GM10266 (cell line): ENCODE measurements at regions not wholly inside any gene's neighbourhood (a gene's known extent, or its start where the extent isn't known, plus 50 kb on each side); places are given as distances from the start of the nearest gene placed in this dataset.

Source experiments
- DNase-seq: peaks from one replicate; pipeline ENCODE4 v3.0.0; 2012; ENCODE audit errors: extremely low spot score
- TF ChIP-seq, protein P1 (sequence below): IDR thresholded peaks from 2 replicates; pipeline ENCODE4 v1.5.1; 2012; ENCODE audit warnings: mild to moderate bottlenecking, low read depth; ENCODE audit not compliant: control insufficient read depth, insufficient read depth; ENCODE audit errors: missing control alignments

DNA sequence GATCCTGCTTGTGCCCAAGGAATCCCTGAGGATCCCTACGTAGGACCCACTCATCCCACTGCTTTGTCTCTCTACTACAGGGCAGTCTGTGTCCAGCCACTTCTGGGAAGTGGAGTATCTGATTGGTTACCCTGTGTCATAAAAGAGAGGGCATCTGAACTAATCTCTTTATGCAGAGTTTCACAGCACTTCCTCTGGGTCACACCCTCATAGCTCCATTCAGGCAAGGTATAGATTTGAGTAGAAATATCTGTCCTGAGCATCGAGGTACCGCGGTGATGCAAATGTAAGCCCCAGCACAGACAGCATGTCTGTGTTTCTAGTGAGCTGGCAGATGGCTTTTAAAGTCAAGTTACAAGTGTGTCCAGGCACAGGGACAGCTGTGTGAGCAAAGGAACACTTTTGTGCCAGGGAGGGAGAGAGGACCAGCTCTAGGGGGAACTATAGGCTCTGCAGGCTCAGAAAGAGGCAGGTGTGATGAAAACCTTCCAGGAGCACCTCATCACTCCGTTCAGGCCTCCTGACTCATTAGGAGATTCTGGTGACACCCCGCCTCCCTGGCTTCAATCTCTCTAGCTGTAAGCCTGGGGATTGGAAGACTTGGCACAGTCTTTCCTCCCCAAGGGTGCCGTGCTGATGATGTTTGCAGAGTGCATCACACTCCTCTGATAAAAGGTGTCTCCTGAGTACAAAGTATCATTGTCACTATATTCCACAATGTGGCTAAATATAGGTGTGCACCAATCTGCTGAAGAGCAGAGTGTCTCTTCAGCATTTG lies 84.3 kb upstream of the UBL3 start:
- no peak for DNase-seq
- TF ChIP-seq, protein P1, sequence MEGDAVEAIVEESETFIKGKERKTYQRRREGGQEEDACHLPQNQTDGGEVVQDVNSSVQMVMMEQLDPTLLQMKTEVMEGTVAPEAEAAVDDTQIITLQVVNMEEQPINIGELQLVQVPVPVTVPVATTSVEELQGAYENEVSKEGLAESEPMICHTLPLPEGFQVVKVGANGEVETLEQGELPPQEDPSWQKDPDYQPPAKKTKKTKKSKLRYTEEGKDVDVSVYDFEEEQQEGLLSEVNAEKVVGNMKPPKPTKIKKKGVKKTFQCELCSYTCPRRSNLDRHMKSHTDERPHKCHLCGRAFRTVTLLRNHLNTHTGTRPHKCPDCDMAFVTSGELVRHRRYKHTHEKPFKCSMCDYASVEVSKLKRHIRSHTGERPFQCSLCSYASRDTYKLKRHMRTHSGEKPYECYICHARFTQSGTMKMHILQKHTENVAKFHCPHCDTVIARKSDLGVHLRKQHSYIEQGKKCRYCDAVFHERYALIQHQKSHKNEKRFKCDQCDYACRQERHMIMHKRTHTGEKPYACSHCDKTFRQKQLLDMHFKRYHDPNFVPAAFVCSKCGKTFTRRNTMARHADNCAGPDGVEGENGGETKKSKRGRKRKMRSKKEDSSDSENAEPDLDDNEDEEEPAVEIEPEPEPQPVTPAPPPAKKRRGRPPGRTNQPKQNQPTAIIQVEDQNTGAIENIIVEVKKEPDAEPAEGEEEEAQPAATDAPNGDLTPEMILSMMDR, result no peak

DNA sequence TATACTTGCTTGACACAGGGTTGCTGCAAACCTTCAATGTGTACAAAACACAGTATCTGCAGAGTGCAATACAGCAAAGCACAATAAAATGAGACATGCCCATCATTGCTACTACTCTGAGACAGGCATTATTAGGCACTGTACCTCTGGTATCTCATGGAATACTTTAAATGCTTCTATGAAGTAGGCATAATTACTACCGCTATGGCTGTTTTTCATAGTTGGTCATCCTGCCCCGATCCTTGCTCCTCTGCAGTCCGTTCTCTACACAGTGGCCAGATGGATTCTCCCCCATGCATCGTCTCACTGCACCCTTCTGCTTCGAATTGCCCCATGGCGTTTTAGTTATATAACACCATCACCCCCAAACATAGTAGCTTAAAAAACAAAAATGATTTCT lies 83.0 kb upstream of the UBL3 start:
- no peak for DNase-seq
- TF ChIP-seq, protein P1, result no peak

DNA sequence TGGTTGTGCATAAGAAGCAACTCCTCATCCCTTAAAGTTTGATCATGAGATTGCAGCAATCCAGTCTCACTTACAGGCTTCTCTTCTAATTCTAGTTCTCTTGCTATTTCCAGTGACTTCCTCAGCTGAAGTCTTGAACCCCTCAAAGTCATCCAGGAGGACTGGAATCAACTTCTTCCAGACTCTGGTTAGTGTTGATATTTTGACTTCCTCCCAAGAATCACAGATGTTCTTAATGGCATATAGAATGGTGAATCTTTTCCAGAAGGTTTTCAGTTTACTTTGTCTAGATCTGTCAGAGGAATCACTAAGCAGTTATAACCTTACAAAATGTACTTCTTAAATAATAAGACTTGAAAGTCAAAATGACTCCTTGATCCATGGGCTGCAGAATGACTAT lies 81.3 kb upstream of the UBL3 start:
- DNase-seq, result no peak
- TF ChIP-seq, protein P1, result no peak

DNA sequence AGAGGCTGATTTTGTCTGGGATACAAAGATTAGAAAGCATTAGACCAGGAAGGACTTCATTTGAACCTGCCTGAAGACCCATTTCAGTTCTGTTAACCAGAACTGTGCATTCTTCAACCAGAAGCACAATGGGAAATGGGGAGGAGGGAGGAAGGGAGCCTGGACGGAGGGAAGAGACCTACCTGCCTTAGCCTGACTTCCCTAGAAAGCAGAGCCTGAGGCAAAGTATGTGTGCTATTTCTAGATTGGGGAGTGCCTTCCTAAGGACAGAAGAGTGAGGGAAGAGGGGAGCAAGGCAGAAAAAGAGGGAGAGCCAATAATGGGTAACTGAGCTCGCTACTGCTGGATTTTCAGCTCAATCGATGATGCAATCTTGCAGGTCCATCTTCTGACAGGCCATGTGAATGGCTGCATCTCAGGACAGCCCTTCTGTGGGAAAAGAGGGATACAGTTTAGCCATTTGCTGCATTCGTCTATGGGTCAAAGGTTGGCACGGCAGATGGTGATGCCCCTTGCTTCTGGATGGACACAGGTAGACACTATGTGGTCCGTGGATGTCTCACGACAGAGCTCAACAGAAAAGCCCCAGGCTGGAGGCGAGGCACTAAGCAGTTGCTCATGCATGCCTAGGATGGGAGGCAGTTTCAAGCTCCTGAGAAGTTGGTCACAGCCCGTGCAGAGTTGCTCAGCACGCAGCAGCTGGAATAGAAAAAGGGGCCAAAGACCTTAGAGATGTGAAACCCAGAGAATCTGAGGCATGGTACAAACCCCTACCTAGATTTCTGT lies 78.8 kb upstream of the UBL3 start:
- no peak for DNase-seq
- TF ChIP-seq, protein P1, result no peak

DNA sequence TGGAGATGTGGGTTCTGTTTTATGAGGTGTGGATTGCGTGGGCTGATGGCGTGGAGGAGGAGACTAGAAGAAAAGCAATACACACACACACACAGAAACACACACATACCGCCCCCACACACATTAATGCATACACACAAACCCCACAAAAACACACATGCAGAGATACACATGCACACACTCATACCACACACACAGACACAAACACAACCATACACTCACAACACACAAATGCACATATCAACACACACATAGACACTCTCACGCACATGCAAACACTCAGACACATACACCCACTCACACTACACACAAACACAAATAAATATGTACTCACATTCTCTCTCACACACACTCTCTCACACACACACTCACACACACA lies 75.7 kb upstream of the UBL3 start:
- no peak for DNase-seq
- TF ChIP-seq, protein P1, result no peak

DNA sequence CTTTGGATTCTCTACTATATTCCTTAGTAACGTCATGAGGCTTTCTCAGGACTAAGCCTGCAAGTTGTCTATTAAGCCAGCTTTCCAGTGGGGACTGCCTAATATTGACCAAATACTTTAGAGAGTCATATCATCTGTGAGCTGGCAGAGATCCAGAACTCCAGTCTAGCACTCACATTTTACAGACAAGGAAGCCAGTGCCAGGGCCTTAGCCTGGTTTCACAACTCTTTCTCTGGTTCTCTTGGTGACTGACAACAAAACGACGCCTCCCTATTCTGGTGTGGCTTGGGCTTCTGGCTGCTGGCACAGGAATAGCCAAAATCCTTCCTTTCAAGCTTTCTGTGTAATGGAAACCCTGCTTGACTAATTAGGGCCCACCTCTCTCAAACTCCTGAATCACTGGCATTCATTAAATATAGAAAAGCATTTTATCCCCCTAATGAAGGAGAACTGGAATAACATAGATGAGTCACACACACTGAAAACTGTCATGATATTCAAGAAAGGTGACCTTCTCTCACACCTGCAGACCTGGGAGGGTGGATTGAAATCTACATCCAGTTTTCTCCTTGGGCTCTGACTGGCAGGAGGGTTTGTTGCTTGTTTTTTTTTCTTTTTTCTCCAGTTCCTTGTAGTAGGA lies 75.2 kb upstream of the UBL3 start:
- TF ChIP-seq, protein P1, result no peak
- DNase-seq, result no peak
